HG02798 (cell line): ENCODE measurements at regions not wholly inside any gene's neighbourhood (a gene's known extent, or its start where the extent isn't known, plus 50 kb on each side); places are given as distances from the start of the nearest gene placed in this dataset.
"Not testable (repeated sequence)": the region's sequence is repeated elsewhere in the genome, so short reads cannot be mapped to it uniquely, and the experiment has no call there.

ENCODE experiments used
- ATAC-seq: cut with Tn5 transposase; IDR thresholded peaks from one replicate; pipeline ENCODE4 v1.9.1; 2021; ENCODE audit warnings: mild to moderate bottlenecking; ENCODE audit not compliant: unreplicated experiment, poor library complexity

- not testable (repeated sequence) for ATAC-seq
These were observed 368.5 kb downstream of the PTPRU start for GRCh38 chr1:29604796-29605195.

GRCh38 chr1:29603622-29604021 is 367.3 kb downstream of the PTPRU start:
- ATAC-seq, result no peak

DNA sequence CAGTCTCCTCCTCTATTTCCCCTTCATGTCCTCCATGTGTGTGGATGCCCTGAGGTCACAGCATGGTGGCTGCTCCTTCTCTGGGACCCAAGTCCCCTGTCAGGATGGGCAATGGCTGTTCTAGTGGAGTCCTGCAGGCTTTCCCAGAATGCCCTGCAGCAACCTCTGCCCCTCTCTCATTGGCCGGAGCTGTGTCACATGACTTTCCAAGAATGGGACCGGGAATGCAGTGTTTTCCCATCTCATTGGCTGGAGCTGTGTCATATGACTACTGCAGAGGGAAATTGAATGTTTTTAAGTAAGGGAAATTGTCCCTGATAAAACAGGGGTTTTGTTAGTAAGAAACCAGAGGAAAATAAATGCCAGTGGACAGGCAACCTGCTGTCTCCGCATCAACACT is 365.9 kb downstream of the PTPRU start:
- no peak for ATAC-seq

DNA sequence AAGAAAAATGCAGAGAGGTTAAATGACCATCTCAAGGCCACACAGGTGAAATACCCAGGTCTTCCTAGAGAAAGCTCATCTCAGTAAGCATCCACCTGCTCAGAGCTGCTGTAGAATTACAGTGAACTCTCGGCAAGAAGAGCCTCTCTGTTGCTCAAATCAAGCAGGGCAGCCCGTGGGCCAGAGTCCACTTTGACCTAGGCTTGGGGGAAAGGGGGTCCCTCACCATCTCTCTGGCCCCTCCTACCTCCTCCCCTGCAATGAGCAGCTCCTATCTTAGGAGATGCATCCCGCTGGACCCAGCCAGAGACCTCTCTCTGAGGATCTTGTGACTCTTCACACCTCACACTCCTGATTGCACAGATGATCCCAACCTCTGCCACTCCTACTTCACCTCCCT is 364.7 kb downstream of the PTPRU start:
- ATAC-seq, result no peak

DNA sequence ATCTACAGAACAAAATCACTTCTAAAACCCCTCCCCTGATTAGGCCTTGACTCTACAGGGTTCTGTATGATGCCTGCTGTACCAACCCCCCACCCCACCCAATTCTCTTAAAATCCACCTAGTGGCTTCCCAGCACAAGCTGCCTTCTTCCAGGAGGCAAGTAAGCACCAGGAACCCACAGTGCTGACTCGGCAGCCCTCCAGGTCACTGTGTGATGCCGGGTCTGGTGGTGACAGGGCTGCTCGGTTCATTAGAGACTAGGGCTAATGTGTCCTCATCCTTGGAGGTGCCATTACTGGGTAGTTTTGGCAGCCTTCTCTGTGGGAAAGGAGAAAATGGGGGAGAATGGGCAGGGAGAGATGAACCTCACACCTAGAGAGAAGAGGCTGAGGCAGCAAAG is 363.5 kb downstream of the PTPRU start:
- ATAC-seq, result no peak

GRCh38 chr1:29599071-29599470 is 362.7 kb downstream of the PTPRU start:
- ATAC-seq, result no peak

DNA sequence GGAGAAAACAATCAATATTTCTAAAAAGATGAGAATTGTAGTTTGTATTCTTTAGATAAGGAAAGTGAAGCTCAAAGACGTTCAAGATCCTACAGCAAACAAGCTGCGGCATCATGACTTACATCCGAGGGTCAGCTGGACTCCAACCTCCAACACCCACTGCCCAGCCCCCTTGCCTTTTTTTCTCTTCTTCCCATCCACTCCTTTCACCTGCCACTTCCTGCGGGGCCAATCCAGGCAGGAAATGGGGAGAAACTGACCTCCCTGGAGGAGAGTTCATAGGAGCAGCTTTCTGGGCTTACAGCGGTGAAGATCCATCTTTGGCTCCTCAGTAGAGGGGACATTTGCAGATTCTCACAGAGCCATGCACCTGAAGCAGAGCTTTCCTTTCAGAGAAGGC is 361.5 kb downstream of the PTPRU start:
- ATAC-seq, result no peak

- ATAC-seq, result no peak
These were observed 357.5 kb downstream of the PTPRU start for GRCh38 chr1:29593601-29594382.

GRCh38 chr1:29592731-29593130 is 356.4 kb downstream of the PTPRU start:
- ATAC-seq, result no peak

DNA sequence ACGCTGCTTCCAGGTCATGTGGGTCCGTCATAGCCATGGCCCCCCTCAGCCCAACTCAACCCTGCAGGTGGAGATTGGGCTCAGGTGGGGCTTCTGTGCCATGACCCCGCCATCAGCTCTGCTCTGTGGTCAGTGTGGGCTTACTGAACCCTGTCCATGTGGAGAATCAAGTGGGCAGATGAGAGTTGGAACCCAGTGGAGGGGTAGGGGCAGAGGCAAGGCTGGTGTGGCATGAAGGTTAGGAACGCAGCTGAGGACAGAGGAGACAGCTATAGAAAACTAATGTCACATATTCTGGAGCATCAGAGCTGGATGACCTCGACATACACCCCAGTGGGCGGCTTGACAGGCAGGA is 355.9 kb downstream of the PTPRU start:
- no peak for ATAC-seq

DNA sequence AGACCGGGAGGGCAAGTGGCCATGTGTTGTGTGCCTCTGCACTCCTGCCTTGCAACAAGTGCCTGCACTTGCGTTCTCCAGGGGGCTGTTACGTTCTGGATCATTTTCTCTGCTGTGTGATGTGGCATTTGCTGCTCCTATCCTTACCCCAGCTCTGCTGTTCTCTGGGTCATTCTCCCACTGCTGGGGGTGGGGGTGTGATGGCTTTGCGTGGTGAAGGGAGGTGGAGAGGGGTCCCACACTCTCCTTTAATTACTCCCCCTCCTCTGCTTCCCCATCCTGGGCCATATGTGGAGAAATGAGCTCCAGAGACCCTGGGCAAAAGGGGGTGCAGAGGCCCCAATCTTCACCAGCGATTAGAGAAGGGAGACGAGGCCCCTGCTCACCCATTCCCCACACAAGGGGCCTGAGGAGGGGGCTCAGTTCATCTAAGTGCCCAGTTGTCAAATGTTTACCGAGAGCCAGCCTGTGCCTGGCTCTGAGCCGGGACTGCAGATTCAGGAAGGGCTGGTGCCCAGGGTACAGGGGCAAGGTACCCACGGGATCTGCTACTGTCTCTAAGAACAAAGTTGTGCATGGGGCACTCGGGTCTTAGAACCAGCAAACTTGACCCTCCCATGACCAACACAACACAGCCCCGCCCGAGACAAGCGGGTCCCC is 355.4 kb downstream of the PTPRU start:
- ATAC-seq, result no peak

GRCh38 chr1:29590583-29591565 is 354.6 kb downstream of the PTPRU start:
- no peak for ATAC-seq

- not testable (repeated sequence) for ATAC-seq
These were observed 353.4 kb downstream of the PTPRU start for GRCh38 chr1:29589716-29590115.

DNA sequence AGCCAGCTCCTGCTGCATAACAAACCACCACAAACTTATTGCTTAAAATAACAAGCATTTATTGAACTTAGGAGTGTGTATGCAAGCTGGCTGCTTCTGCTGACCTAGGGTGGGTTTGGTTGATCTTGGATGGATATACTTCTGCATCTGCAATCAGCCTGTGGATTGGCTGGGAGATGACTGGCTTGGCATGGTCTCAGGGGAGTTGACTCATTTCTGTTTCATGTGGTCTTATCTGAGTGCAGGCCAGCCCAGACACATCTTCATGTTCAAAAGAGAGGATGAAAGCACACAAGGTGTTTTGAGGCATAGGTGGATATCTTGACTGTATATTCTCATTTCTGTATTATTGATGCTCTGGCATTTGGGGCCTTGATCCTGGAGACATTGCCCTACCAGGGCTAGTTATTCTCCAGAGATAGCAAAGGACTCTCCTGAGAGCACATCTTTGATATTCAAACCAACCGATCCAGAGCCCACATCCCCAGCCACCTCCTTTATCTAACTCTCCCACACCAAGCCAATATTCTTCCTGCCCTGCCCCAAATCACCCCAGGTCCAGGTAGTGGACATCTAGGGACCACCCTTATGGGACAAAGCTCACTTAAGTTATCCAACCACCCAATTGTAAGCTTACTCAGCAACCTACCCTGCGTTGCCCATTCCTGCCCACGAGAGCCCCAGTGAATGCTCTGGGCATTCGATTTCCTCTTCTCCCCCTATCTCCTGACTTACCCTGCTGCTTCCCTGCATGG is 350.8 kb downstream of the PTPRU start:
- no peak for ATAC-seq

GRCh38 chr1:29586215-29586614 is 349.9 kb downstream of the PTPRU start:
- ATAC-seq, result no peak

DNA sequence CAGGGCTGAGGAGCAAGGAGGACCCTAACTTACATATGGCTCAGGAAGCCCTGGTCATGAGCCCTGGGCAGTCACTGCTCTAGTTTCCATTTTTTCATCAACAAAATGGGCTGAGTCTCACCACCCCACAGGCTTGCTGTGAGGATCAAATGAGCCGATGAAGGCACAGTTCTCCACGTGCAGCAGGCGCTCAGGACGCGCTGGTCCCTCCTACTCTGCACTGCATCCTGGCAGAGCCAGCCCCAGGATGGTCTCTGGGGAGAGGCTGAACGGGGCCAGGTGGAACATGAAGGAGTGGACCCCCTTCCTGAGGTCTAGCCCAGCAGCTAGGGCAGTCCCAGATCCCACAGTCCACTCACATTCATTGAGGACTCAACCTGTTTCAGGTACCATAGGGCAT is 349.3 kb downstream of the PTPRU start:
- ATAC-seq, result no peak

GRCh38 chr1:29585201-29585600 is 348.9 kb downstream of the PTPRU start:
- ATAC-seq, result no peak

DNA sequence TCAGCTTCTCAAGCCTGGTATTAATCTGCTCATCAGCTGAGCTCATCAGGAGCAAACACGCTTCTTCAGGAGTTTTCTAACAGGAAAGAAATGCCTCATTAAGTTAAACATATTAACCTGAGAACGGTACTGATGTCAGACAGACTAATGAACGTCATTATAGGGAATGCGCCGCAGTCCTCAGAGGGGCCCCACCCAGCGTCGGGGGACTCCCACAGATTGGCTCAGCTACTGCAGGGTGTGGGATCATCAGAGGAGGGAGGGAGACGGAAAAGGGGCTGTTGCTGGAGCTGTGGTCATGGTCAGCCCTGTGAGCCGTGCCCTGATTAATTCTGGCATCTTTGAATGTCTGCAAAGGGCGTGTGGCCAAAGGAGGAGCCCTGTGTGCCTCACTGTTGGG is 348.5 kb downstream of the PTPRU start:
- no peak for ATAC-seq

DNA sequence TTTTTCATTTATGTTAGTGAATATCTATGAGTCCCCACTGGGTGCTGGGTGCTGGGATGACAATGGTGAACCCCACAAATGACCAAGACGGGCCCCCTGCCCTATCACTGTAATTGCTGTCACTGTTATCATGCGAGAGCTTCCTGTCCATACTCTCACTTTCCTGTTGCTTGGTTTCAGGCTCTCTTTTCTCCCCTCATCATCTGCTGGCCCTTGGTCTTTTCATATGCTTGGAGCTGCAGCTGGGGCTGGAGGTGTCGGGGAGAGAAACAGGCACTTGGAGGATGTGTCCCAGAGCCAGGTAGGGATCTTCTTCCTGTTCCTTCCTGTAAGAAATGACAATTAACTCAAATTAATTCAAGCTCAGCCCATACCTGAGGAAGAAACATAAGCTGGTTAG is 348.0 kb downstream of the PTPRU start:
- ATAC-seq, result no peak

DNA sequence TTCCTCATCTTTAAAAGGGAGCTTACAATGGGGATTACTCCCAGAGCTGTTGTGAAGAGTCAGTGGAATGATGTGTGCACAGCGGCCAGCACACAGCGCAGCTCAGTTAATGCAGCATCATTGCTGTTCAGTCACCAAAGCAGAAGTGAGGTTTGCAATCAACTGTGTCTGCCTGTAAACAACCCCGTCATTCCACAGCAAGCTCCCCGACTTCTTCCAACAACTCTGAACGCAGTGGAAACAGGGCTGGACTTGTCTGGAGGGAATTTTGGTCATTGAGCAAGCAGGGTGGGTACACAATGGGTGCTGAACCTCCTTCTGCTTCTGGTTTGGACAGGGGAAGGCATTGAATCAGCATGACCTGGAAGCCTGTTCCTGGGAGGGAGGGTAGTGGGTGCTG is 347.4 kb downstream of the PTPRU start:
- ATAC-seq, result no peak
